Omental fat pad (tissue), 3 donors: ENCODE measurements at regions not wholly inside any gene's neighbourhood (a gene's known extent, or its start where the extent isn't known, plus 50 kb on each side); places are given as distances from the start of the nearest gene placed in this dataset.

ENCODE experiments used
- ATAC-seq: fragments of 150-250 bp; one replicate; pipeline ENCODE4 v1.9.1; 2016; ENCODE audit warnings: mild to moderate bottlenecking, moderate library complexity; ENCODE audit not compliant: low FRiP score
- DNase-seq: peaks from one replicate; pipeline ENCODE4 v3.0.0-alpha.2; 2019; ENCODE audit warnings: low spot score
- CTCF ChIP-seq, 3 donors: fragments of 450-650 bp; IDR thresholded peaks; one replicate each; pipeline ENCODE4 v1.5.1; 2016 to 2017; ENCODE audit warnings: antibody characterized with exemption in 3 of 3, mild to moderate bottlenecking in 3 of 3, moderate library complexity in 2 of 3

GRCh38 chr10:28929942-28930341 is 252.6 kb downstream of the BAMBI start:
- ATAC-seq = no peak
- TF ChIP-seq CTCF (IDR thresholded peaks at IDR 0.05) = no peak
- no peak for DNase-seq

GRCh38 chr10:28930514-28931495 is 253.5 kb downstream of the BAMBI start:
- ATAC-seq (no peak), DNase-seq (no peak)
- TF ChIP-seq CTCF (IDR thresholded peaks at IDR 0.05) = no peak

- ATAC-seq (no peak), DNase-seq (no peak)
- TF ChIP-seq CTCF (IDR thresholded peaks at IDR 0.05) = no peak
Measured at GRCh38 chr10:28935061-28935460, 257.7 kb downstream of the BAMBI start.

DNA sequence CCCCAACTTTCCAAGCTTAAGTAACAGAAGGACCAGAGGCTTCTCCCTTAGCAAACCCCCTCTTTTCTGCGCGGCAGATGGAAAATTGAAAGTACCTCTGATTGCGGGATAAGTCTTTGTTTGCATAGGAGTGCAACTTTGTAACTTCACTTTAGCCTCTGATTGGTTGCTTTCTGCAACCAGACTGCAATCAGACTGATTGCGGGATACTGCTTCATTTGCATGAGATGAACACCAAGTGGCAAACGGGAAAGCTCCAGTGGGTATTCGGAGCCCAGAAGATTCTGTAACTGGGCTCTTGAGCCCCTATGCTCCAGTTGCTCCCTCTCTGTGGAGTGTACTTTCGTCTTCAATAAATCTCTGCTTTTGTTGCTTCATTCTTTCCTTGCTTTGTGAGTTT is 260.6 kb downstream of the BAMBI start:
- TF ChIP-seq CTCF (IDR thresholded peaks at IDR 0.05) = no peak
- no peak for ATAC-seq
- no peak for DNase-seq

DNA sequence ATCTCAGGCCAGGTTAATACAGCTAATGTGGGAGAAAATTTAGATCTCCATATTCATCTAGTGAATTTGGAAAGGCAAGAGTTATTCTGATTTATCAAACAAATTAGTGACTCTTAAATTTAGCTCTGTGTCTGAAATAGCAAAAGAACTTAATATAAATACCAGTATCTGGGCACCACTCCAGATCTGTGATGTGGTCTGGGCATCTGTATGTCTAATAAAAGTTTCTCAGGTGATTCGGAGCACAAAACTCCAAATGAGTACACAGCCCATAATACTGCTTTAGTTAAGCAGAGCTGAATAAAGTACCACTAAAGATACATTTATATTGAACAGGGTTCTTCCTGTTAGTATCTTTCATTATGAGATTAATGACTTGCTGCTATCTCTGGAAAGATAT is 261.4 kb downstream of the BAMBI start:
- TF ChIP-seq CTCF (IDR thresholded peaks at IDR 0.05) = no peak
- DNase-seq (no peak), ATAC-seq (no peak)

DNA sequence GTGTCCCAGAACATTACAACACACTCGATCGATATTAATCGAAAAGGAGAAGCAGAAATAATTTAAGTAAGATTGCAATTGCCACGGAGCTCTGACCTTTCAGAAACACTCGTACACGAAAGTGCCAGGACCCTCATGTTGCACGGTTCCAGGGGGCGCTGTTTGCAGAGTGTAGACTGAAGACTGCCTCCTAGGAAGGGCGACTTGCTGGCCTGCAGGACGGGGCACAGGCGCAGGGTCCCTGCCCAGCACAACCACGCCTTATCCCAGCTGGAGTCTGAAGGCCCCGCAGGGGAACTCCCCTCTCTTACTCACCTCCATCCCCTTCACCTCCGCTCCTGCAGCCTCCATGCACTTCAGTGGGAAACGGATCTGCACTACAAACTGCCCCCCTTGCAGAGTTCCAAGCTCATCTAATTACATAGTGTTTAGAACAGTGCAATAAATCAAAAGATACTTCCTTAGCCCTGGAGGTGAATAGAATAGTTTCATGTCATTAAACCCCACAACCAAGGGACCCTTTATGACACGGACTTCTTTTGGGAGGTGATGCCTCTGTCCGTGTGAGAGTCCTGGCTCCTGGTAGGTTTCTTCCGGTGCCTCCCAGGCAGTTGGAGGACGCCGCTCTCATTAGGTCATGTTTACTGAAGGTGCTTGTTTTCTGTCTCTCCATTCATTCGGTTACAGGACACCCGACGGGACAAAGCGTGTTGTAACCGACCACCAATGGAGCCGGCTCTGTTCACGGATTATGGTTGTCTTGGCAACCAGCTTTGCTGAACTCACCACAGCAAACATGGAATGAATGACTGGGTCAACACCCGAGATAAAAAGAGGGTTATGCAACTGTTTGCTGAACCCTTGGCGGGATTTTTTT is 262.2 kb downstream of the BAMBI start:
- no peak for TF ChIP-seq CTCF (IDR thresholded peaks at IDR 0.05)
- ATAC-seq (peak; percentile 60), DNase-seq (no peak)
